GM23338 (cell line): ENCODE measurements at regions not wholly inside any gene's neighbourhood (a gene's known extent, or its start where the extent isn't known, plus 50 kb on each side); places are given as distances from the start of the nearest gene placed in this dataset.

Experiments
- ATAC-seq: fragments of 200-7000 bp; cut with Tn5 transposase; 3 replicates; pipeline ENCODE4 v1.9.1; 2020
- DNase-seq: peaks from one replicate; pipeline ENCODE4 v3.0.0-alpha.2; 2015; ENCODE audit warnings: low spot score
- H2AFZ ChIP-seq: fragments of 200-600 bp; sonication (generic); 2 replicates; pipeline ENCODE4 v1.8.0; 2016; ENCODE audit warnings: antibody characterized with exemption, mild to moderate bottlenecking, moderate library complexity
- H3F3A ChIP-seq: fragments of 200-600 bp; sonication (generic); replicated peaks from 2 replicates; pipeline ENCODE4 v1.8.0; 2017; ENCODE audit warnings: antibody characterized with exemption, mixed run types, low read depth
- H3K27ac ChIP-seq: fragments of 200-600 bp; sonication (generic); 2 replicates; pipeline ENCODE4 v1.6.1; 2016; ENCODE audit warnings: low read depth
- H3K27me3 ChIP-seq: fragments of 200-600 bp; sonication (generic); 2 replicates; pipeline ENCODE4 v1.8.0; 2016; ENCODE audit warnings: mild to moderate bottlenecking, mixed run types, moderate library complexity; ENCODE audit not compliant: insufficient read depth
- H3K36me3 ChIP-seq: fragments of 200-600 bp; sonication (generic); 2 replicates; pipeline ENCODE4 v1.8.0; 2016; ENCODE audit warnings: mild to moderate bottlenecking; ENCODE audit not compliant: insufficient read depth
- H3K4me1 ChIP-seq: fragments of 200-600 bp; sonication (generic); 2 replicates; pipeline ENCODE4 v1.8.0; 2016; ENCODE audit warnings: mild to moderate bottlenecking, moderate library complexity; ENCODE audit not compliant: insufficient read depth
- H3K4me2 ChIP-seq: fragments of 200-600 bp; sonication (generic); 2 replicates; pipeline ENCODE4 v1.7.1; 2017; ENCODE audit warnings: mixed run types
- H3K4me3 ChIP-seq: fragments of 200-600 bp; sonication (generic); 2 replicates; pipeline ENCODE4 v1.6.1; 2016; ENCODE audit warnings: mixed run types
- H3K79me2 ChIP-seq: fragments of 200-600 bp; sonication (generic); replicated peaks from 2 replicates; pipeline ENCODE4 v1.8.0; 2017; ENCODE audit warnings: mild to moderate bottlenecking; ENCODE audit not compliant: insufficient read depth
- H3K9me2 ChIP-seq: fragments of 200-600 bp; sonication (generic); 2 replicates; pipeline ENCODE4 v1.8.0; 2017; ENCODE audit not compliant: insufficient read depth
- H4K20me1 ChIP-seq: fragments of 200-600 bp; sonication (generic); replicated peaks from 2 replicates; pipeline ENCODE4 v1.8.0; 2017; ENCODE audit warnings: mild to moderate bottlenecking; ENCODE audit not compliant: insufficient read depth
- H3K27ac Mint-ChIP-seq: 2 replicates; pipeline ENCODE4 v1.8.0; 2020; ENCODE audit warnings: inconsistent platforms, mild to moderate bottlenecking, moderate library complexity, mixed read lengths
- H3K27me3 Mint-ChIP-seq: 3 replicates; pipeline ENCODE4 v1.8.0; 2022; ENCODE audit warnings: low read depth, mild to moderate bottlenecking, moderate library complexity, mixed read lengths, inconsistent platforms; ENCODE audit not compliant: insufficient read depth, poor library complexity
- H3K36me3 Mint-ChIP-seq: 3 replicates; pipeline ENCODE4 v1.8.0; 2021; ENCODE audit warnings: low read depth, mild to moderate bottlenecking, inconsistent platforms, moderate library complexity, mixed read lengths
- H3K4me1 Mint-ChIP-seq: 3 replicates; pipeline ENCODE4 v1.8.0; 2020; ENCODE audit warnings: mild to moderate bottlenecking, inconsistent platforms, mixed read lengths
- H3K4me3 Mint-ChIP-seq: 3 replicates; pipeline ENCODE4 v1.8.0; 2021; ENCODE audit warnings: moderate library complexity, mild to moderate bottlenecking, inconsistent platforms, mixed read lengths
- H3K9me3 Mint-ChIP-seq: 3 replicates; pipeline ENCODE4 v1.8.0; 2020; ENCODE audit warnings: moderate library complexity, mild to moderate bottlenecking, inconsistent platforms, mixed read lengths
- EZH2 ChIP-seq: fragments of 200-600 bp; sonication (generic); IDR thresholded peaks from one replicate; pipeline ENCODE4 v1.8.0; 2017; ENCODE audit warnings: antibody characterized with exemption, mild to moderate bottlenecking, low read depth; ENCODE audit not compliant: unreplicated experiment
- EZH2phosphoT487 ChIP-seq: fragments of 200-600 bp; sonication (generic); IDR thresholded peaks from one replicate; pipeline ENCODE4 v1.8.1; 2018; ENCODE audit warnings: antibody characterized with exemption; ENCODE audit not compliant: unreplicated experiment
- NANOG ChIP-seq: IDR thresholded peaks from 2 replicates; pipeline ENCODE4 v1.6.1; 2016; ENCODE audit warnings: antibody characterized with exemption, borderline replicate concordance
- POLR2AphosphoS5 ChIP-seq: IDR thresholded peaks from 2 replicates; pipeline ENCODE4 v1.6.1; 2016; ENCODE audit warnings: antibody characterized with exemption, low read depth
- ZNF462 ChIP-seq: fragments of 250-450 bp; sonication (Bioruptor Pico); IDR thresholded peaks from 2 replicates; pipeline ENCODE4 v1.5.0; 2020; ENCODE audit warnings: mild to moderate bottlenecking, moderate library complexity
- TF ChIP-seq, protein P1 (sequence below): IDR thresholded peaks from one replicate; pipeline ENCODE4 v1.6.1; 2018; ENCODE audit warnings: antibody characterized with exemption; ENCODE audit not compliant: unreplicated experiment
- TF ChIP-seq, protein P2 (sequence below), 2 experiments: fragments of 200-600 bp in 1 of 2; sonication (generic) in 1 of 2; conservative IDR thresholded peaks; 2 replicates each; pipeline versions ENCODE4 v1.5.1 to v1.6.1; 2016 to 2017; ENCODE audit warnings: antibody characterized with exemption in 2 of 2, low read depth in 2 of 2, mild to moderate bottlenecking in 2 of 2, moderate library complexity in 1 of 2

DNA sequence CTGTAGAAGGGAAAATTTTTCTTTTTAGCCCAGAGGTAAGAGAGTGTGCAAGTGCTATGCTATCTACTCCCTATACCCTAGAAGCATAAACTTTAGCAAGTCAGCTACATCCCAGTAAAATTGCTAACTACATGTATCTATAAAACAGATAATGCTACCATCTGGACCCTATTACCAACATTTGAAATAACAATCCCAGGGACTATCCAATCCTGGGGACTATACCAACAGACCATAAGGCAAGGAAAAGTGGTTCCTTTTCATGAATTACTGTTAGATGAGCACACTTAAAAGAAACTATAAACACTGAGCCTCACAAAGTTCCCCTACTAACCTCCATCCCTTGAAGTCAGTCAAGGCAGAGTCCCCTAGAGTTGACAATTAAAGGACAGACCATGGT is 213.6 kb upstream of the VEGFC start:
- Mint-ChIP-seq H3K4me3 (no peak overlapping the region), H3K4me1 (peaks cover 2% of the 10 kb centered on the region; the same call in 2 of the 3 replicates), H3K27me3 (no peaks in the 10 kb centered on the region), H3K9me3 (no peaks in the 10 kb centered on the region), H3K27ac (no peak overlapping the region), H3K36me3 (no peaks in the 10 kb centered on the region)
- H3K27ac ChIP-seq, result no peak overlapping the region
- H3K36me3 ChIP-seq, result no peaks in the 10 kb centered on the region
- H2AFZ ChIP-seq, result no peak overlapping the region
- H4K20me1 ChIP-seq, result no peaks in the 10 kb centered on the region
- H3F3A ChIP-seq, result no peaks in the 10 kb centered on the region
- H3K79me2 ChIP-seq, result no peaks in the 10 kb centered on the region
- TF ChIP-seq EZH2phosphoT487 (no peak), NANOG (no peak)
- TF ChIP-seq, protein P1, sequence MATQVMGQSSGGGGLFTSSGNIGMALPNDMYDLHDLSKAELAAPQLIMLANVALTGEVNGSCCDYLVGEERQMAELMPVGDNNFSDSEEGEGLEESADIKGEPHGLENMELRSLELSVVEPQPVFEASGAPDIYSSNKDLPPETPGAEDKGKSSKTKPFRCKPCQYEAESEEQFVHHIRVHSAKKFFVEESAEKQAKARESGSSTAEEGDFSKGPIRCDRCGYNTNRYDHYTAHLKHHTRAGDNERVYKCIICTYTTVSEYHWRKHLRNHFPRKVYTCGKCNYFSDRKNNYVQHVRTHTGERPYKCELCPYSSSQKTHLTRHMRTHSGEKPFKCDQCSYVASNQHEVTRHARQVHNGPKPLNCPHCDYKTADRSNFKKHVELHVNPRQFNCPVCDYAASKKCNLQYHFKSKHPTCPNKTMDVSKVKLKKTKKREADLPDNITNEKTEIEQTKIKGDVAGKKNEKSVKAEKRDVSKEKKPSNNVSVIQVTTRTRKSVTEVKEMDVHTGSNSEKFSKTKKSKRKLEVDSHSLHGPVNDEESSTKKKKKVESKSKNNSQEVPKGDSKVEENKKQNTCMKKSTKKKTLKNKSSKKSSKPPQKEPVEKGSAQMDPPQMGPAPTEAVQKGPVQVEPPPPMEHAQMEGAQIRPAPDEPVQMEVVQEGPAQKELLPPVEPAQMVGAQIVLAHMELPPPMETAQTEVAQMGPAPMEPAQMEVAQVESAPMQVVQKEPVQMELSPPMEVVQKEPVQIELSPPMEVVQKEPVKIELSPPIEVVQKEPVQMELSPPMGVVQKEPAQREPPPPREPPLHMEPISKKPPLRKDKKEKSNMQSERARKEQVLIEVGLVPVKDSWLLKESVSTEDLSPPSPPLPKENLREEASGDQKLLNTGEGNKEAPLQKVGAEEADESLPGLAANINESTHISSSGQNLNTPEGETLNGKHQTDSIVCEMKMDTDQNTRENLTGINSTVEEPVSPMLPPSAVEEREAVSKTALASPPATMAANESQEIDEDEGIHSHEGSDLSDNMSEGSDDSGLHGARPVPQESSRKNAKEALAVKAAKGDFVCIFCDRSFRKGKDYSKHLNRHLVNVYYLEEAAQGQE, result no peak
- ATAC-seq, result no peak
- no peaks in the 10 kb centered on the region for H3K9me2 ChIP-seq
- no peaks in the 10 kb centered on the region for H3K4me1 ChIP-seq
- no peaks in the 10 kb centered on the region for H3K27me3 ChIP-seq
- H3K4me2 ChIP-seq, result no peak overlapping the region
- no peak overlapping the region for H3K4me3 ChIP-seq
- DNase-seq, result no peak

DNA sequence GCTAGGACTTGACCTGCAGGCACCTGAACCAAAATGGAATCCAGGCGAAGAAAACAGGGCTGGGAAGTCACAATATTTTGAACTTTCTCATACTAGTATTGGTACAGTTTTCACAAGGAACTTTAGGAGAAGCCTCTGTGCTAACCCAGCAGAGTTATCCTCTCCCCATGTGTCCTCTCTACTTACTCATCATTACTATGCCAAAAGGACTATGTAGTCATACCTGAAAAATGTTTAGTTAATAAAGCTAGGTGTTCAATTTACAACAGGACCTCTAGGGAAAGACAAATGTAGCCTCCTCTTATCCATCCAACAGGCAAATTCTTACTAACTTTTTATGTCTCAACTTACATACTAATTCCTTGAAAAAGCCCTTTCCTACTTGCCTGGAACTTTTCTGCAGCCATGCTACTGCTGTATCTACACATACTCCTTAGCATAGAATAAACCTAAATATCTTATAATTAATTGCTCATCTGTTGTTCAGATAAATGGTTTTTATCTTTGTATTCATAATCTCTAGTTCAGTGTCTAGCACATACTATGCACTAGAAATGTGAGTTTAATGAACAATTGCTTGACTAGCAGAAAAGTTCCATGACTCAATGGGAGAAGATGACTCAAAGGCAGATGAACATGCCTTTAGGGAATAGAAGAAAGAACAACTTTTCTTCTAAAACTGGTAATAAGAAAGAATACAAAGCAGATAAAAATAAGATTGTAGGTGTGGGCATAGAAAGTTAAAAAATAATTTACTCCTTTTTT is 215.5 kb upstream of the VEGFC start:
- Histone ChIP-seq H4K20me1 (no peaks in the 10 kb centered on the region), H3K4me3 (no peak overlapping the region), H3K36me3 (no peaks in the 10 kb centered on the region), H3K4me2 (no peak overlapping the region), H3K4me1 (no peaks in the 10 kb centered on the region), H3K27ac (no peak overlapping the region), H3K79me2 (no peaks in the 10 kb centered on the region), H2AFZ (no peak overlapping the region), H3F3A (no peaks in the 10 kb centered on the region), H3K27me3 (no peaks in the 10 kb centered on the region), H3K9me2 (no peaks in the 10 kb centered on the region)
- ATAC-seq (no peak), DNase-seq (no peak)
- Mint-ChIP-seq H3K36me3 (no peaks in the 10 kb centered on the region), H3K27me3 (no peaks in the 10 kb centered on the region), H3K4me3 (no peak overlapping the region), H3K27ac (no peak overlapping the region), H3K4me1 (no peaks in the 10 kb centered on the region), H3K9me3 (no peaks in the 10 kb centered on the region)
- TF ChIP-seq ZNF462 (CRISPR knock-in tag) (no peak), POLR2AphosphoS5 (no peak), EZH2 (no peak)
- TF ChIP-seq, protein P2, sequence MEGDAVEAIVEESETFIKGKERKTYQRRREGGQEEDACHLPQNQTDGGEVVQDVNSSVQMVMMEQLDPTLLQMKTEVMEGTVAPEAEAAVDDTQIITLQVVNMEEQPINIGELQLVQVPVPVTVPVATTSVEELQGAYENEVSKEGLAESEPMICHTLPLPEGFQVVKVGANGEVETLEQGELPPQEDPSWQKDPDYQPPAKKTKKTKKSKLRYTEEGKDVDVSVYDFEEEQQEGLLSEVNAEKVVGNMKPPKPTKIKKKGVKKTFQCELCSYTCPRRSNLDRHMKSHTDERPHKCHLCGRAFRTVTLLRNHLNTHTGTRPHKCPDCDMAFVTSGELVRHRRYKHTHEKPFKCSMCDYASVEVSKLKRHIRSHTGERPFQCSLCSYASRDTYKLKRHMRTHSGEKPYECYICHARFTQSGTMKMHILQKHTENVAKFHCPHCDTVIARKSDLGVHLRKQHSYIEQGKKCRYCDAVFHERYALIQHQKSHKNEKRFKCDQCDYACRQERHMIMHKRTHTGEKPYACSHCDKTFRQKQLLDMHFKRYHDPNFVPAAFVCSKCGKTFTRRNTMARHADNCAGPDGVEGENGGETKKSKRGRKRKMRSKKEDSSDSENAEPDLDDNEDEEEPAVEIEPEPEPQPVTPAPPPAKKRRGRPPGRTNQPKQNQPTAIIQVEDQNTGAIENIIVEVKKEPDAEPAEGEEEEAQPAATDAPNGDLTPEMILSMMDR (conservative IDR thresholded peaks at IDR 0.05; ENCODE audit: low read depth in 2 of 2), result no peak
